ENCODE measurements at regions not wholly inside any gene's neighbourhood (a gene's known extent, or its start where the extent isn't known, plus 50 kb on each side); places are given as distances from the start of the nearest gene placed in this dataset.

DNA sequence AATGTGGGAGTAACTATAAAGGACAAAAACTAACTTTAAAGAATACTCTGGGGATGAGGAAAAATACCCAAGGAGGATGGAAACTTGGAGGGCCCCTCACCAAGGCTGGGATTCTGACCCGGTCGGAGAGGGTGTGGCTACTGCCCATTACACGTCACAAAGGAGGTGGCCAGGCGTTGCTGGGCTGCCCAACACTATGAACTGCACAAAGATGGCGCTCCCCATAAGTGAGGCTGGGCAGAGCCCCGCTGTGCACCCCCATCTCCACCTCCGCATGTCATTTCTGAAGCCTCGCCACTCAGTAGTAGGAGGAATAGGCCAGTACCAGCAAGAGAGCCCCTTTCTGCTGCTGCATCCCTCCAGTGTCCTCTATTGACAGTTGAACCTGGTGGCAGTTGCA, 290.1 kb upstream of the ZNF32 start:
- no peak for TF ChIP-seq ZFP30 (CRISPR knock-in tag; IDR thresholded peaks at IDR 0.05)
- TF ChIP-seq ZNF8 (CRISPR knock-in tag; IDR thresholded peaks at IDR 0.05), result no peak
- no peak for TF ChIP-seq ARNTL (CRISPR knock-in tag; IDR thresholded peaks at IDR 0.05; ENCODE audit: borderline replicate concordance, low read depth)
- no peak for TF ChIP-seq TCF4 (CRISPR knock-in tag; IDR thresholded peaks at IDR 0.05; ENCODE audit: borderline replicate concordance)
- TF ChIP-seq CREB5 (CRISPR knock-in tag; IDR thresholded peaks at IDR 0.05; ENCODE audit: low read depth), result no peak
- TF ChIP-seq ZFP3 (CRISPR knock-in tag; IDR thresholded peaks at IDR 0.05), result no peak
- no peak for TF ChIP-seq ESRRG (CRISPR knock-in tag; IDR thresholded peaks at IDR 0.05)
- no peak for TF ChIP-seq PATZ1 (CRISPR knock-in tag; IDR thresholded peaks at IDR 0.05; ENCODE audit: borderline replicate concordance)
- no peak for TF ChIP-seq TOX (CRISPR knock-in tag; IDR thresholded peaks at IDR 0.05; ENCODE audit: borderline replicate concordance)
- TF ChIP-seq ZC3H10 (CRISPR knock-in tag; IDR thresholded peaks at IDR 0.05), result no peak

Measured in SK-N-SH treated with all-trans-retinoic acid at 6 μM for 48 hours (cell line).